GM23338 (cell line): ENCODE measurements at regions not wholly inside any gene's neighbourhood (a gene's known extent, or its start where the extent isn't known, plus 50 kb on each side); places are given as distances from the start of the nearest gene placed in this dataset. TPM values are rescaled to one million over a fixed set of nuclear protein-coding genes. Genes with fewer than 3 reads are reported as not detected.

Experiments
- small RNA-seq: library from RNA; depleted of rRNA; stranded (forward); fragments of <200 nt; gene quantifications from one replicate; pipeline ENCODE3, GENCODE V24; 2014; ENCODE audit warnings: low replicate concordance

Small RNAs in the stretch of these regions (small RNA-seq; reads per million reads assigned to genes)
- not detected for gene RNU6-420P
